Activated CD4-positive, CD25-positive, alpha-beta regulatory T cell (primary cell): ENCODE measurements at regions not wholly inside any gene's neighbourhood (a gene's known extent, or its start where the extent isn't known, plus 50 kb on each side); places are given as distances from the start of the nearest gene placed in this dataset.
"Not testable (repeated sequence)": the region's sequence is repeated elsewhere in the genome, so short reads cannot be mapped to it uniquely, and the experiment has no call there.

ENCODE experiments used
- DNase-seq, 4 experiments: peaks; one replicate each; lab custom pipeline; 2025; lab: John Stamatoyannopoulos, UW

DNA sequence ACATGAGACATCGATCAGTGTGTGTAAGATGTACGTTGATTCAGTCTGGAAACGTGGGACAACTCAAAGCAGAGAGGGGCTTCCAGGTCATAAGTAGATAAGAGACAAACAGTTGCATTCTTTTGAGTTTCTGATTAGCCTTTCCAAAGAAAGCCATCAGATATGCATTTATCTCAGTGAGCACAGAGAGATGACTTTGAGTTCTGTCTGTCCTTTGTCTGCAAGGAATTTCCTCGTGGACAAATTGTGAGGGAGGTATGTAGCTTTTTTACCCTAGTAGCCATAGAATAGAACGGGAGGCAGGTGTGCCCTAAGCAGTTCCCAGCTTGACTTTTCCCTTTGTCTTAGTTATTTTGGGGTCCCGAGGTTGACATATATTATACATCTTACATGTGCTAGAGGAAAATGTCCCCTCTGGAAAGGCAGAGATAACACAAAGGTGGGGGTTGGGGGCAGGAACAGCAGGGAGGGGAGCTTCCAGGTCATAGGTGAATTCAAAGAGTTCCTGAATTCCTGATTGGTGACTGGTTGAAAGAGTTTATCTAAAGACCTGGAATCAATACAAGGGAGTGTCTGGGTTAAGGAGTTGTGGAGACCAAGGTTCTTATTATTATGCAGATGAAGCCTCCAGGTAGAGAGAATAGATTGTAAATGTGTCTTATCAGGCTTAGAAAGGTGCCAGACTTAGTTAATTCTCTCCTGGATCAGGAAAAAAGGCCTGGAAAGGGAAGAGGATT, 237.0 kb downstream of the NFATC2 start:
- DNase-seq: no peak

GRCh38 chr20:51303731-51304670, 238.5 kb downstream of the NFATC2 start:
- no peak for DNase-seq

DNA sequence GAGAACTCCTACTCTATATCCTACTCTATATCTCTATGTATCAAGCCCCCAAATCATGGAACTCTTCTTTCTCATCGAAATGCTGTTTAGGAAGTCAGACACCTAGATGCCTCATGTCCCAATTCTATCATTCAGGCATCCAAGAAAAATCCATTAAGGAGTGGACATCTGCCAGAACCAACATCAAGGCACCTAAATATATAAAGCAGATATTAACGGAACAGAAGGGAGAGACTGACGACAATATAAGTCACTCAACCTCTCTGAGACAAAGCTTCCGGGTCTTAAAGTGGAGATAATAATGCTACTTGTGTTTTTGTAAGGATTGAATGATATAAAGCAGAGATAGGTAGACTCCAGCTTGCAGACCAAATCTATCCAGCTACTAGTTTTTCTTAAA, 241.5 kb downstream of the NFATC2 start:
- no peak for DNase-seq

DNA sequence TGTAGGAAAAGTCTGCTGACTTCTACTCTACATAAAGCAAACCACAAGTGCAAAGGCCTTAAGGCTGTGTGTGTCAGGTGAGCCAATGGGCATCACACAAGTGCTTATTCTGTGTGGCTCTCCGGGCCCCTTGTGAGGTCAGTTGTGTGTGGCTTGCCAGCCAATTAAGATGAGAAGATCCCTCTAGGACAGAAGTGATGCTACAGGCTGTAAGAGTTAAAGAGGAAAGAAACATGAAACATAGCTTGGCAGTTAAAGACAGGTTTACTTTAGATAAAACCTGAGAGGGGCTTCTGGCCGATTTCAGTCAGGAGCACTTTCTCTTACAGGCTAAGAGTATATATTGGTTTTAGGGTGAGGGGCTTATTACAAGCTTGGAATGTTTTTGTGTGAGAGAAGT, 242.4 kb downstream of the NFATC2 start:
- no peak for DNase-seq

- DNase-seq: no peak
Measured at GRCh38 chr20:51299413-51299812, 243.1 kb downstream of the NFATC2 start.

DNA sequence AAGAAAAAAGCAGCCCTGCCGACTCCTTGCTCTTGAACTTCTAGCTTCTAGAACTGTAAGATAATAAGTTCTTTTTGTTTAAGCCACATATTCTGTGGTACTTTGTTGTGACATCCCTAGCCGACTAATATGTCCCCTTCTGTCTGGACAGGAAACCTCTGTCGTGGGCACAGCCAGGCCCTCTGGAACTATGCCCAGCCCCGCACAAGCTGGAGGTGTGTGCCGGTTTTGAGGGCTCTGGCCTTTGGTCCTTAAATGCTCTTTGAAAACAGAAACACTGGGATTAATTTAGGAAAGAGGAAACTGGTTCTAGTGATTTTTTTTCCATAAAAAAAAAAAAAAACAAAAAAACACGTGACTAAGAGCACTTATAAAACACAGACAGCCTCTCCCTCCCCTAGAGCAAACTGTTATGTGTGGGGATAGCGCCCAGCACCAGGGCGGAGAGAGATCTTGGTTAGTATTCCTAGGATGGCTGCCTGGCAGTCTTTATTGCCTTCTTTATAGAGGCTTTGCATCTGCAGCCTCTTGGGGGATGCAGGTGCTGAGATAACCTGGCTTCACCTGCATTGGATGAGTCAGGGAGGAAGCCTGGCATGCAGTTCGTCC, 244.3 kb downstream of the NFATC2 start:
- DNase-seq: no peak

GRCh38 chr20:51287628-51288413, 254.7 kb downstream of the NFATC2 start:
- DNase-seq: no peak

DNA sequence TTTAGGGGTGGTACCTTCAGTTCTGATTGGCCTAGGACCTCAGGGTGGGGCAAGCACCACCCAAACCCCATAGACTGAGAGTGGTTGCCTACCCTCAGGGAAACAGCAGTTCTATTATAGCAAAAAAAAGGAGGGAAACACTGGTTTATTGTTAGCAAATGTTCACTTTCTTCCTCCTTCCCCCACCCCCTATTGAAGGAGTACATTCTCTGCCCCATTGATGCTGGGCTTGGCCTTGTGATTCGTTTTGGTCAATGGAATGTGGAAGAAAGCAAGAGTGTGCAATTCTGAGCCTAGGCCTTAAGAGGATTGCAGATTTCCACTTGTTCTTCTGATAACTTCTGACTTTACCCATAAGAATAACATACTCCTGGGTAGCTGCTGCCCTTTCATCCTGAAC, 255.8 kb downstream of the NFATC2 start:
- no peak for DNase-seq

DNA sequence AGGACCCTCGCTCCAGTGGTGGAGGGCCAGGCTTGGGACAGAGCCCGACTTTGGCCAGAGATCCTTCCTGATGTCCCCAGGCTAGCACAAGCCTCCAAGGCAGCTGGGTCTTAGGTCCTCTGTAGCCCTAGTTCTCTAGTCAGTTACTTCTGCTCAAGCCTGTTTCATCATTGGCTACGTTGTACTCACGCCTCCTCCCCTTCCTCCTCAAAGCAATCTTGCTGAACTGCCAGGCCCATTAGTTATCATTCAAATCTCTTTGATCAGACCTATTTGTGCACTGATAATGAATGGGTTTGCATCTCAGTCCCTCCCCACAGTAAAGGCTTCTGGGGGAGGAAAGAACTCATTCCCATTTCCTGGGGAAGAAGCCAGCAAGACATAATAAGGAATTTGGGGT, 256.8 kb downstream of the NFATC2 start:
- no peak for DNase-seq

GRCh38 chr20:51284871-51285270, 257.6 kb downstream of the NFATC2 start:
- DNase-seq: no peak

DNA sequence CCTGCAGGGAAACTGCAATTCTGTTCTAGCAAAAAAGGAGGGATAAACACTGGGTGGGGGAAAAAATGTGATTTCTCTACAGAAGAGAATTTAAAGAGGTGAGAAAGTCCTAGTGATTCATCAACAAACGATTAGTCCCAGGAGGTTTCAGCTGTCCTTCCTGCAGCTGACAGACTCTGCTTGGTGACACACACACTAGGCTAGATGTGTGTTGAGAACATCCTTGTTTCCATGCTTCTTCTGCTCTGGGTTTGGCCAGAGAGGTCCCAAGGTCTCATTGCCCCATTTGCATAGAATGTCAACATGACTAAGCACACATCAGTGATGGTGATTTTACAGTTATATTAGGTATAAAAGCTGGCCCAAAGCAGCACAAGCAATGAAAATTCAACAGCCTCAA, 258.3 kb downstream of the NFATC2 start:
- no peak for DNase-seq

DNA sequence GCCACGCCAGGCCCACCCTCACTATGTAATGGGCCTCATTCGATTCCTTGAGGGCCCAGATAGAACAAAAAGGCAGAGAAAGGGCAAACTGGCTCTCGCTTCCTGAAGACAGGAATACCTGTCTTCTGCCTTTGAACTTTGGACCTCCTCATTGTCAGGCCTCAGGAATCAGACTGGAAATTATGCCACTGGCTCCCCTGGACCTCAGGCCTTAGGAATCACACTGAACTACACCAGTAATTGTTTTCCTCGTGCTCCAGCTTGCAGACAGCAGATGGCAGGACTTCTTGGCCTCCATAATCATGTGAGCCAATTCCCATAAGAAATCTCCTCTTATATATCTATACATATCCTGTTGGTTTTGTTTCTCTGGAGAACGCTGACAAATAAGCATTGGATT, 258.6 kb upstream of the KCNG1 start:
- no peak for DNase-seq

DNA sequence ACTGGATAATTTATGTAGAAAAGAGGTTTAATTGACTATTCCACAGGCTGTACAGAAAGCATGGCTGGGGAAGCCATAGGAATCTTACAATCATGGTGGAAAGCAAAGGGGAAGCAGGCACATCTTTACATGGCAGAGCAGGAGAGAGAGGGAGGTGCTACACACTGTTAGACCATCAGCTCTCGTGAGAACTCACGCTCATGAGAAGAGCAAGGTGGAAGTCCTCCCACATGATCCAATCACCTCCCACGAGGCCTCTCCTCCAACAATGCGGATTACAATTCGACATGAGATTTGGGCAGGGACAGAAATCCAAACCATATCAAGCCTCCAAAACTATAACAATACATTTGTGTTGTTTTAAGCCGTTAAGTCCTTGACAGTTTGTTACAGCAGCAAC, 257.1 kb upstream of the KCNG1 start:
- no peak for DNase-seq

GRCh38 chr20:51277961-51278360, 255.1 kb upstream of the KCNG1 start:
- no peak for DNase-seq

DNA sequence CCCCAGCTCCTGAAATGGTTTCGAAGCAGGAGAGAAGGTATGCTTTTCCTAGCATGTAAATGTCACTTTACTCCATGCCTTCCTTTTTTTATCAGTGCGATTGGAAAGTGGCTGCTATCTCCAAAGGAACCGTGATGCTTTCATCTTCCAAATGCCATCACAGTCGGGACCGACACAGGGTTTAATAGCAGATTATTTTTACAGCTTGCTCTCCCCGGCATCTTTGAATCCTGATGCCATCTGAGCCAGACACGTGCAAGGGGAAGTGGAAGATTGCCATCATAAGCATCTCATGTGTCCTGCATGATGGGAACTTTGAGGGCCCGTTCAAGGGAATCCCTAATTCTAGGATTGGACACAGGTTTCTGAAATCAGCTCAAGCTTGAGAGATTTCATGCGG, 253.4 kb upstream of the KCNG1 start:
- no peak for DNase-seq

DNA sequence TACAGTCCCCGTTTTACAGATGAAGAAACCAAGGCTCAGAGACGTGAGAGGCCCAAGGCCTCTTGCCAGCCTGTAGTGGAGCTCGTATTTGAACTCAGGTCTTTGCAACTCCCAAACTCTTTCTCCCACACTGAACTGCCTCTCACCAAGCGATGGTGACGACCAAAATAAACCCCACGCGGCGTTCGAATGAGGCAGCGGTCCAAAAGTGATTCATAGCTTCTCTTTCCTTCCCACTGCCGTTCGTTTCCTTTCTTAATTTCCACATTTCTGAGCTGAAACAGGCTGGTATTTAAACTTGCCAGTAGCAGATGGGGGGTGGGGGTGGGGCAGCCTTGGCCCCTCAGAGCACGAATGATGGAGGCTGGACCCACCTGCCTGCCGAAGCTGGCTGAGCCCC, 252.9 kb upstream of the KCNG1 start:
- no peak for DNase-seq

DNA sequence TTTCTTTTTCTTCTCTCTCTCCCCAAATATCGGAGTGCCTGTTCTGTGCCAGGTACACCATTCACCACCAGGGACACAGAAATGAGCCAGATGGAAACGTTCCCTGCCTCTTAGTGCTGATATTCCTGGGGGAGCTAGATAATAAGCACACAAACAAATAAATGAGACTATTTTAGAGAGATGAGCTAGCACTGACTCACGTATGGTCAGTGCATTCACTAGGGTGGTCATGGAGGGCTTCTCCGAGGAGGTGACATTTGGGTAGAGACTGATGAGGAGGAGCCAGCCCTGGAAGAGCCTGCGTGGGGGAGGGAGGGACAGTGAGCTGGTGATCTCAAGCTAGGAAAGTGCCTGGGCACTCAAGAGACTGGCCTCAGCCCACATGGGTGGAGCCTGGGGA, 252.3 kb upstream of the KCNG1 start:
- no peak for DNase-seq

- no peak for DNase-seq
Measured at GRCh38 chr20:51272401-51272800, 249.5 kb upstream of the KCNG1 start.

GRCh38 chr20:51271931-51272330, 249.0 kb upstream of the KCNG1 start:
- no peak for DNase-seq

- DNase-seq: not testable (repeated sequence)
Measured at GRCh38 chr20:51271289-51271688, 248.4 kb upstream of the KCNG1 start.

DNA sequence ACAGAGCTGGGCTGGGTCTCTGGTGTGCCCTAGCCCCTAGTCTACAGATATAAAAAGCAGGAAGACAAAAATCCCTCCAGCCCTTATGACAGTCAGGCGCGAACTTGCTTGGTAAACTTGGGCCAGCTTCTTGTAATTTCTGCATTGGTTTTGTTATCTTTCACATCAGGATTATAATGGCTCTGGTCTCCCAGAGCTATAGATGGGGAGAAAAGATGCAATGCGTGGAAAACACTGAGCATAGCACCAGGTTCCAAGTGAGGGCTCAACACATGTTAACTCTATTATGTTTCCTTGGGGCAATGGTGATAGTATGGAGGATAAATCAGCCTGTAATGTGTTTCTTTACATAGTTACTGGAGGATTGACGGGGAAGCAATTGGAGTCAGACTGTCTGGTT, 246.8 kb upstream of the KCNG1 start:
- no peak for DNase-seq

DNA sequence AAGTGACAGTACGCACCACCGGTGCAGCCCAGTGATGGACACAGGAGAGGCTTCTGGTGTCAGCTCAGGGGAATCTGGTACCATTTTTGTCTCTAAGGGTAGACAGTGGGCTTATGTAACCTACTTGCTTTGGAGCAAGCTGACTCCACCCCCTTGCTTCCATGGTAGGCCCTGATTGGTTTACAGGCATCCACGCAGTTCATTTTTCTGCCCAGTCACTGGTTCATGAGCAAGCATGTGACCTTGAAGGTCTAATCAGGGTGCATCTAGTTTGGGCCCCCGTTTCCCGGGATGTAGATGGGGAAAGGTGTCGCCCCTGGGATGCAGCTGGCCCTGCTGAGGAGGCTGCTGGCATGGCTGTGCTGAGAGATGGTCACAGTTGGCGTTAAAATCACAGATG, 244.8 kb upstream of the KCNG1 start:
- DNase-seq: no peak
